Inflammatory macrophage (primary cell): ENCODE measurements at regions not wholly inside any gene's neighbourhood (a gene's known extent, or its start where the extent isn't known, plus 50 kb on each side); places are given as distances from the start of the nearest gene placed in this dataset.
"Not testable (repeated sequence)": the region's sequence is repeated elsewhere in the genome, so short reads cannot be mapped to it uniquely, and the experiment has no call there.

Source experiments
- DNase-seq, 2 donors: peaks; one replicate each; pipeline ENCODE4 v3.0.0-alpha.2; 2020 to 2022

- no peak for DNase-seq
These were observed 65.7 kb upstream of the PTPRK start for GRCh38 chr6:128586095-128586494.

GRCh38 chr6:128580224-128581110 is 60.1 kb upstream of the PTPRK start:
- no peak for DNase-seq

- not testable (repeated sequence) for DNase-seq
These were observed 54.9 kb upstream of the PTPRK start for GRCh38 chr6:128575254-128575653.

GRCh38 chr6:128574402-128574801 is 54.0 kb upstream of the PTPRK start:
- no peak for DNase-seq

- DNase-seq: no peak
These were observed 52.6 kb upstream of the PTPRK start for GRCh38 chr6:128573036-128573435.

GRCh38 chr6:128572294-128572693 is 51.9 kb upstream of the PTPRK start:
- no peak for DNase-seq

- no peak for DNase-seq
These were observed 50.3 kb upstream of the PTPRK start for GRCh38 chr6:128570680-128571063.

GRCh38 chr6:128569732-128570679 is 49.6 kb upstream of the PTPRK start:
- DNase-seq: no peak
